Fibroblast of lung (primary cell): ENCODE measurements at regions not wholly inside any gene's neighbourhood (a gene's known extent, or its start where the extent isn't known, plus 50 kb on each side); places are given as distances from the start of the nearest gene placed in this dataset.

Source experiments
- DNase-seq, 2 donors: peaks; one replicate each; pipeline versions ENCODE4 v3.0.0 to v3.0.0-alpha.2; 2010; ENCODE audit warnings: low read depth in 2 of 2
- H2AFZ ChIP-seq: 2 replicates; pipeline ENCODE4 v1.5.1; 2012; ENCODE audit warnings: low read length, control low read depth, inconsistent platforms
- H3K27ac ChIP-seq: 2 replicates; pipeline ENCODE4 v1.5.1; 2011; ENCODE audit warnings: low read length, control low read depth; ENCODE audit not compliant: insufficient read depth
- H3K27me3 ChIP-seq: 2 replicates; pipeline ENCODE4 v1.5.1; 2011; ENCODE audit warnings: mild to moderate bottlenecking, low read length; ENCODE audit not compliant: control insufficient read depth, insufficient read depth
- H3K36me3 ChIP-seq: 2 replicates; pipeline ENCODE4 v1.5.1; 2011; ENCODE audit warnings: low read length; ENCODE audit not compliant: control insufficient read depth, insufficient read depth
- H3K4me1 ChIP-seq: 2 replicates; pipeline ENCODE4 v1.5.1; 2011; ENCODE audit warnings: low read length; ENCODE audit not compliant: control insufficient read depth, insufficient read depth; ENCODE audit errors: extremely low read depth
- H3K4me2 ChIP-seq: 2 replicates; pipeline ENCODE4 v1.5.1; 2011; ENCODE audit warnings: low read length, control low read depth; ENCODE audit not compliant: insufficient read depth; ENCODE audit errors: extremely low read depth
- H3K4me3 ChIP-seq, 4 experiments: fragments of 200-600 bp in 1 of 4; sonication (generic) in 1 of 4; replicated peaks in 1 of 4; 2 replicates each; pipeline ENCODE4 v1.5.1; 2011 to 2016; ENCODE audit warnings: low read length in 4 of 4, low read depth in 3 of 4, mild to moderate bottlenecking in 3 of 4, control low read depth in 2 of 4, inconsistent platforms in 1 of 4, mixed read lengths in 1 of 4; ENCODE audit not compliant: insufficient read depth in 1 of 4; ENCODE audit errors: control extremely low read depth in 1 of 4
- H3K79me2 ChIP-seq: 2 replicates; pipeline ENCODE4 v1.5.1; 2012; ENCODE audit warnings: mild to moderate bottlenecking, low read length, inconsistent platforms; ENCODE audit not compliant: control insufficient read depth, insufficient read depth
- H3K9ac ChIP-seq: 2 replicates; pipeline ENCODE4 v1.5.1; 2011; ENCODE audit warnings: mild to moderate bottlenecking, low read length, control low read depth; ENCODE audit not compliant: insufficient read depth
- H3K9me3 ChIP-seq: 2 replicates; pipeline ENCODE4 v1.5.1; 2012; ENCODE audit warnings: low read depth, low read length; ENCODE audit not compliant: control insufficient read depth, insufficient read depth
- H4K20me1 ChIP-seq: 2 replicates; pipeline ENCODE4 v1.5.1; 2011; ENCODE audit warnings: low read length; ENCODE audit not compliant: control insufficient read depth, insufficient read depth; ENCODE audit errors: extremely low read depth
- EZH2 ChIP-seq: IDR thresholded peaks from 2 replicates; pipeline ENCODE4 v1.5.1; 2012; ENCODE audit warnings: low read length, control low read depth, mild to moderate bottlenecking; ENCODE audit errors: missing control alignments
- TF ChIP-seq, protein P1 (sequence below), 2 donors: IDR thresholded peaks in 1 of 2; conservative IDR thresholded peaks in 1 of 2; 1 replicate in 1 of 2; 2 replicates in 1 of 2; pipeline ENCODE4 v1.5.1; 2011 to 2012; ENCODE audit warnings: low read length in 2 of 2, control low read depth in 1 of 2, inconsistent platforms in 1 of 2, low read depth in 1 of 2, mild to moderate bottlenecking in 1 of 2

DNA sequence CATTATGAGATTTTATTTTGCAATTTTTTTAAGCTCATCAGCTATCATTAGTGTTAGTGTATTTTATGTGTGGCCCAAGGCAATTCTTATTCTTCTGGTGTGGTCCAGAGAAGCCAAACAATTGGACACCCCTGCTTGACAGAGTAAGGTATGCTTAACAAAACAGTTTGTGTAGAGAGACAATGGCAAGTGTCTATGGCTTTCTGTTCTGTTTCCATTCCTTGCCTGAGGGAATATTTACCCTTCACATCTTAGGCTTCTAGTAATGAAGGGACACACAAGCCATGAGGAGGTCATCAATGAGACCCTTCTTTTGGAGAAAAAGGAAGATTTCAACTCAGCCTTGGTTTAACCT is 1278.4 kb upstream of the TENM4 start:
- no peak for TF ChIP-seq EZH2
- TF ChIP-seq, protein P1, sequence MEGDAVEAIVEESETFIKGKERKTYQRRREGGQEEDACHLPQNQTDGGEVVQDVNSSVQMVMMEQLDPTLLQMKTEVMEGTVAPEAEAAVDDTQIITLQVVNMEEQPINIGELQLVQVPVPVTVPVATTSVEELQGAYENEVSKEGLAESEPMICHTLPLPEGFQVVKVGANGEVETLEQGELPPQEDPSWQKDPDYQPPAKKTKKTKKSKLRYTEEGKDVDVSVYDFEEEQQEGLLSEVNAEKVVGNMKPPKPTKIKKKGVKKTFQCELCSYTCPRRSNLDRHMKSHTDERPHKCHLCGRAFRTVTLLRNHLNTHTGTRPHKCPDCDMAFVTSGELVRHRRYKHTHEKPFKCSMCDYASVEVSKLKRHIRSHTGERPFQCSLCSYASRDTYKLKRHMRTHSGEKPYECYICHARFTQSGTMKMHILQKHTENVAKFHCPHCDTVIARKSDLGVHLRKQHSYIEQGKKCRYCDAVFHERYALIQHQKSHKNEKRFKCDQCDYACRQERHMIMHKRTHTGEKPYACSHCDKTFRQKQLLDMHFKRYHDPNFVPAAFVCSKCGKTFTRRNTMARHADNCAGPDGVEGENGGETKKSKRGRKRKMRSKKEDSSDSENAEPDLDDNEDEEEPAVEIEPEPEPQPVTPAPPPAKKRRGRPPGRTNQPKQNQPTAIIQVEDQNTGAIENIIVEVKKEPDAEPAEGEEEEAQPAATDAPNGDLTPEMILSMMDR (conservative IDR thresholded peaks at IDR 0.05 in 1 of 2, IDR thresholded peaks at IDR 0.05 in 1 of 2; ENCODE audit: low read depth in 1 of 2, low read length in 2 of 2), result no peak

DNA sequence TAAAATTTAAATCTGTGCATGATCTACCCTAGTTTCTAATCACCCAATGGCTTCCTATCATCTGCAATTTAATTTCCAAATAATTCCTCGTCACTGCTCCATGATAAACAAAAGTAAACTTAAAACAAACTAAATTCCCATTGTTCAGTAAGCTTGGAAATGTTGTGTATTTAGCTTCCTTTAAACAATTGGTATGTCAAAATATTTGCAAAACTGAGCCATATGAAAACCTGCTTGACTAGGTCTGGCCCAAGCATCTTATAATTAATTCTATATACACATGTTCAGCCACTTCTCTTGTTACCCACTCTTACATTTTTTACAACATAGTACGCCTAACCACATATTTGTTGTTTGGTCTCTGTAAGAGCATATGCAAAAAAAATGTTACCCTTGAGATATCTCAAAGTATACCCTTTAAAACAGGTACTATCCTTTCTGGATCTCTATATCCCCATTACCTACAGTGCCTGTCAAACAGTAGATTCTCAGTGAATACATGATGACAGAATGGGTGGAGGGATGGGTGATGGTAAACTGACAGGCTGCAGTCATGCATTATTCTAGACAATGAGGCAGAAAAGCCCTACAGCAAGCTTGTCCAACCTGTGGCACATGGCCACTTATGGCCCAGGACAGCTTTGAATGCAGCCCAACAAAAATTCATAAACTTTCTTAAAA is 1277.9 kb upstream of the TENM4 start:
- H3K27me3 ChIP-seq, result no peaks in the 10 kb centered on the region
- no peaks in the 10 kb centered on the region for H3K4me1 ChIP-seq
- DNase-seq, result no peak
- H3K36me3 ChIP-seq, result no peaks in the 10 kb centered on the region
- H3K79me2 ChIP-seq, result no peaks in the 10 kb centered on the region
- no peak overlapping the region for H2AFZ ChIP-seq
- no peak overlapping the region for H3K4me3 ChIP-seq
- no peaks in the 10 kb centered on the region for H4K20me1 ChIP-seq
- H3K27ac ChIP-seq, result no peak overlapping the region
- H3K9ac ChIP-seq, result no peak overlapping the region
- TF ChIP-seq EZH2, result no peak
- TF ChIP-seq, protein P1 (conservative IDR thresholded peaks at IDR 0.05 in 1 of 2, IDR thresholded peaks at IDR 0.05 in 1 of 2; ENCODE audit: low read depth in 1 of 2, low read length in 2 of 2), result no peak
- no peak overlapping the region for H3K4me2 ChIP-seq
- no peaks in the 10 kb centered on the region for H3K9me3 ChIP-seq

More for the DNA sequence above, 1278.4 kb upstream of the TENM4 start:
- no peak for DNase-seq
- Histone ChIP-seq H3K9ac (no peak overlapping the region), H2AFZ (no peak overlapping the region), H3K27ac (no peak overlapping the region), H3K4me1 (no peaks in the 10 kb centered on the region), H3K79me2 (no peaks in the 10 kb centered on the region), H3K9me3 (no peaks in the 10 kb centered on the region), H3K27me3 (no peaks in the 10 kb centered on the region), H3K36me3 (no peaks in the 10 kb centered on the region), H4K20me1 (no peaks in the 10 kb centered on the region), H3K4me2 (no peak overlapping the region), H3K4me3 (no peak overlapping the region)

DNA sequence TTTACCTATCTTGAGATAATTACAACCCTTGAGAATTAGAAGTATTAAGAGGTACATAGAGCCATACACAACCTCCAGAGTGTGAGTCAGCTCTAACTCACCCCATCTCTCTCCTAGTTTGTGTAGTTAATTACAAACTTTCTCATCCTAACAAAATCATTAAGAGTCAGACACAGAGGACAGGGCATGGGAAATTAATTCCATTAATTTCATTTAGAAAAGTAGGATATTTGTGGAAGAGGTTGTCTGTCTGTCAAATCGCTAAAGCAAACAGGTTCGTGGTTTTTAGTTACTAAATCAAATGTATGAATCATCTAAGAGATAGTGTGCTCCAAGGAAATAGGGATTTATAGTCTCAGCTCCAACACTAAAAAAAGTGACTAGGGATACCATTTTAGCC is 1261.4 kb upstream of the TENM4 start:
- Histone ChIP-seq H3K4me1 (no peaks in the 10 kb centered on the region), H3K79me2 (no peaks in the 10 kb centered on the region), H3K36me3 (no peaks in the 10 kb centered on the region), H3K9ac (no peak overlapping the region), H3K9me3 (no peaks in the 10 kb centered on the region), H3K27me3 (no peaks in the 10 kb centered on the region), H3K4me2 (no peak overlapping the region), H4K20me1 (no peaks in the 10 kb centered on the region), H3K4me3 (no peak overlapping the region), H2AFZ (no peak overlapping the region), H3K27ac (no peak overlapping the region)
- DNase-seq, result peak in 1 of 2 donors; percentile 32
- TF ChIP-seq EZH2, result no peak
- TF ChIP-seq, protein P1 (conservative IDR thresholded peaks at IDR 0.05 in 1 of 2, IDR thresholded peaks at IDR 0.05 in 1 of 2; ENCODE audit: low read depth in 1 of 2, low read length in 2 of 2), result no peak
